PC-3 (cell line): ENCODE measurements at regions not wholly inside any gene's neighbourhood (a gene's known extent, or its start where the extent isn't known, plus 50 kb on each side); places are given as distances from the start of the nearest gene placed in this dataset.

ENCODE experiments used
- ATAC-seq: fragments of 200-7000 bp; cut with Tn5 transposase; 2 replicates; pipeline ENCODE4 v1.9.1; 2020; ENCODE audit warnings: mild to moderate bottlenecking, moderate library complexity
- BruUV-seq: library from RNA; stranded (reverse); fragments of 400-500 nt; replicated peaks from 2 replicates; lab custom pipeline; 2021; lab: Mats Ljungman, UMichigan
- CTCF ChIA-PET: fragments of 300-600 bp; sonication (Branson Sonifier 250); formaldehyde crosslinking; loops from one replicate; lab custom pipeline; 2022; ENCODE audit warnings: antibody characterized with exemption; lab: Charles Lee
- POLR2A ChIA-PET: fragments of 300-600 bp; sonication (Branson Sonifier 250); formaldehyde crosslinking; loops from one replicate; lab custom pipeline; 2022; ENCODE audit warnings: antibody characterized with exemption; ENCODE audit not compliant: unreplicated experiment; lab: Charles Lee
- DNase-seq: peaks from one replicate; pipeline ENCODE4 v3.0.0-alpha.2; 2015
- H2AFZ ChIP-seq: fragments of 300-600 bp; sonication (generic); 2 replicates; pipeline ENCODE4 v1.6.0; 2016; ENCODE audit warnings: antibody characterized with exemption, low read length
- H3F3A ChIP-seq: fragments of 300-600 bp; sonication (generic); one replicate; pipeline ENCODE4 v1.6.0; 2017; ENCODE audit warnings: antibody characterized with exemption, low read length, control low read depth, mild to moderate bottlenecking; ENCODE audit not compliant: unreplicated experiment
- H3K27ac ChIP-seq: fragments of 300-600 bp; sonication (generic); 2 replicates; pipeline ENCODE4 v1.5.1; 2016; ENCODE audit warnings: mild to moderate bottlenecking, low read length
- H3K27me3 ChIP-seq: fragments of 300-600 bp; sonication (generic); 2 replicates; pipeline ENCODE4 v1.6.1; 2016; ENCODE audit warnings: low read length, mixed read lengths
- H3K36me3 ChIP-seq: fragments of 300-600 bp; sonication (generic); 2 replicates; pipeline ENCODE4 v1.6.1; 2016; ENCODE audit warnings: low read depth, mixed run types, low read length, mixed read lengths
- H3K4me1 ChIP-seq: fragments of 300-600 bp; sonication (generic); 2 replicates; pipeline ENCODE4 v1.5.1; 2016; ENCODE audit warnings: low read length; ENCODE audit not compliant: insufficient read depth
- H3K4me2 ChIP-seq: fragments of 300-600 bp; sonication (generic); 2 replicates; pipeline ENCODE4 v1.6.0; 2016; ENCODE audit warnings: low read length
- H3K4me3 ChIP-seq: fragments of 300-600 bp; sonication (generic); 2 replicates; pipeline ENCODE4 v1.5.1; 2016; ENCODE audit warnings: mild to moderate bottlenecking, low read length, mixed read lengths
- H3K79me2 ChIP-seq: fragments of 300-600 bp; sonication (generic); 2 replicates; pipeline ENCODE4 v1.6.1; 2017; ENCODE audit warnings: low read length, mixed read lengths
- H3K9ac ChIP-seq: fragments of 300-600 bp; sonication (generic); 2 replicates; pipeline ENCODE4 v1.6.0; 2016; ENCODE audit warnings: mild to moderate bottlenecking, low read length
- H3K9me2 ChIP-seq: fragments of 300-600 bp; sonication (generic); replicated peaks from 2 replicates; pipeline ENCODE4 v1.6.1; 2016; ENCODE audit warnings: mixed run types, low read length, mixed read lengths
- H3K9me3 ChIP-seq: fragments of 300-600 bp; sonication (generic); 2 replicates; pipeline ENCODE4 v1.6.1; 2016; ENCODE audit warnings: low read length, mixed read lengths
- H4K20me1 ChIP-seq: fragments of 300-600 bp; sonication (generic); 2 replicates; pipeline ENCODE4 v1.6.1; 2016; ENCODE audit warnings: low read length, mixed read lengths
- CTCF ChIP-seq: fragments of 300-600 bp; sonication (generic); conservative IDR thresholded peaks from 2 replicates; pipeline ENCODE4 v1.5.1; 2017; ENCODE audit warnings: antibody characterized with exemption, low read depth, mild to moderate bottlenecking, low read length
- EZH2 ChIP-seq: fragments of 300-600 bp; sonication (generic); IDR thresholded peaks from one replicate; pipeline ENCODE4 v1.6.1; 2017; ENCODE audit warnings: antibody characterized with exemption, mild to moderate bottlenecking, low read length; ENCODE audit not compliant: unreplicated experiment
- EZH2phosphoT487 ChIP-seq: fragments of 300-600 bp; sonication (generic); IDR thresholded peaks from 2 replicates; pipeline ENCODE4 v1.6.1; 2018; ENCODE audit warnings: mild to moderate bottlenecking, antibody characterized with exemption, low read length, borderline replicate concordance
- intact Hi-C: fragments of 100-400 bp; cut with micrococcal nuclease; formaldehyde crosslinking; loops from 2 replicates; pipeline ENCODE4 v1.9.0; 2023

DNA sequence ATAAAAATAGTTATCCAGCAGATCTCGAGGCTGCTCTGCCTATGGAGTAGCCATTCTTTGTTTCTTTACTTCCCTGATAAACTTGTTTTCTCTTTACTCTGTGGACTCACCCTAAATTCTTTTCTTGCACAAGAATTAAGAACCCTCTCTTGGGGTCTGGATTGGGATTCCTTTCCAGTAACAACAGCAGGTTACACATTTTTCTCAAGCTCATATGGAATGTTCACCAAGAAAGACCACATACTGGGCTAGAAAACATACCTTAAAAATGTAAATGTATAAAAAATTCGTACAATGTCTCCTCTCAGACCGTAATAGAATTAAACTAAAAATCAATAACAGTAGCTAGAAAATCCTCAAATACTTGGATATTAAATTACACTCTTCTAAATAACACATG is 299.2 kb downstream of the CNTN3 start:
- no peak for DNase-seq
- no peaks in the 10 kb centered on the region for H3K36me3 ChIP-seq
- no peaks in the 10 kb centered on the region for H3K27me3 ChIP-seq
- no peaks in the 10 kb centered on the region for H3K79me2 ChIP-seq
- peaks cover 32% of the 10 kb centered on the region for H3K9me3 ChIP-seq
- H3K9ac ChIP-seq = no peak overlapping the region
- no TSS peak for BruUV-seq
- no peaks in the 10 kb centered on the region for H3K9me2 ChIP-seq
- no peaks in the 10 kb centered on the region for H3F3A ChIP-seq
- no peak overlapping the region for H3K4me3 ChIP-seq
- intact Hi-C loops = no loop called here
- ChIA-PET POLR2A (no interaction called here), CTCF (interaction anchor here (0.7 kb wide), 1 partner anchor 940 kb away, joined by 3 read pairs; no protein-coding TSS in a partner anchor)
- H4K20me1 ChIP-seq = no peaks in the 10 kb centered on the region
- H3K27ac ChIP-seq = no peak overlapping the region
- no peak for TF ChIP-seq EZH2phosphoT487
- TF ChIP-seq EZH2 = no peak
- no peak for TF ChIP-seq CTCF
- H3K4me2 ChIP-seq = no peak overlapping the region
- no peaks in the 10 kb centered on the region for H3K4me1 ChIP-seq
- H2AFZ ChIP-seq = no peak overlapping the region
- ATAC-seq = no peak

DNA sequence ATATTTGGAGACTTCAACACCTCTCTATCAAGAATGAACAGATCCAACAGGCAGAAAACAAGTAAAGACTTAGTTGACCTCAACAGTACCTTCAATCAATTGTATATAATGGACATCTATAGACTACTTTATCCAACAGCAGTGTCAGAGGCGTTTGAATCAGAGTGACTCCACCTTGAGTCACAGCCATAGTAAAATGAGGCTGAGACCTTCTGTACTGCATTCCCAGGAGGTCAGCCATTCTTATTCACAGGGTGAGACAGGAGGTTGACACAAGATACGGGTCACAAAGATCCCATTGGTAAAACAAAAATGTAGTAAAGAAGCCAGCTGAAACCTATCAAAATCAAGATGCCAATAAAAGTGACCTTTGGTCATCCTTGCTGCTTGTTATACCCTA is 299.8 kb downstream of the CNTN3 start:
- Histone ChIP-seq H3K4me1 (no peaks in the 10 kb centered on the region), H3K4me2 (no peak overlapping the region), H3F3A (no peaks in the 10 kb centered on the region), H3K36me3 (no peaks in the 10 kb centered on the region), H3K27me3 (no peaks in the 10 kb centered on the region), H3K4me3 (no peak overlapping the region), H4K20me1 (no peaks in the 10 kb centered on the region), H3K79me2 (no peaks in the 10 kb centered on the region), H2AFZ (no peak overlapping the region), H3K9me3 (peaks cover 32% of the 10 kb centered on the region), H3K27ac (no peak overlapping the region), H3K9ac (no peak overlapping the region), H3K9me2 (no peaks in the 10 kb centered on the region)
- DNase-seq (no peak), ATAC-seq (no peak)
- intact Hi-C loops = no loop called here
- no peak for TF ChIP-seq EZH2
- CTCF ChIA-PET = no interaction called here
- BruUV-seq = no TSS peak
- POLR2A ChIA-PET = no interaction called here

DNA sequence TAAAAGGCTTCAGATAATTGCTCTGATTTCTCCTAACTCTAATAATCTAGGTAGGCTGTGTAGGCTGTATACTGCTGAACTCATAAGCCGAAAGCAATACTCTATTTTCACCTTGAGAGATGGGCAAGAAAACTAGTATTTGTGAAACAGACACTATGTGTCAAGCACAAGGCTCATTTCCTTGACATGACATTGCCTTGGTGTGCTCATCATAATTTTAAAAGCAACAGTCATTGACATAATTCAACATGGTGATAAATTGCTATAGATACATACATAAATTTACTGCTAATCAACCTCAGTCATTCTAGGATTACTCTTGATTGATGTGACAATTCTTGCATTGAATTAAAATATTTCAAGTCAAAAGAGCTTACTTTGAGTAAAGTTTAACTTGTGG is 304.7 kb downstream of the CNTN3 start:
- no TSS peak for BruUV-seq
- no peaks in the 10 kb centered on the region for H4K20me1 ChIP-seq
- no peaks in the 10 kb centered on the region for H3F3A ChIP-seq
- no peaks in the 10 kb centered on the region for H3K9me2 ChIP-seq
- H2AFZ ChIP-seq = no peak overlapping the region
- H3K27ac ChIP-seq = no peak overlapping the region
- no peaks in the 10 kb centered on the region for H3K27me3 ChIP-seq
- no peaks in the 10 kb centered on the region for H3K79me2 ChIP-seq
- H3K4me1 ChIP-seq = no peaks in the 10 kb centered on the region
- H3K4me2 ChIP-seq = no peak overlapping the region
- ChIA-PET POLR2A (no interaction called here), CTCF (no interaction called here)
- DNase-seq (no peak), ATAC-seq (no peak)
- H3K9ac ChIP-seq = no peak overlapping the region
- peaks cover 55% of the 10 kb centered on the region for H3K9me3 ChIP-seq
- H3K4me3 ChIP-seq = no peak overlapping the region
- TF ChIP-seq CTCF (no peak), EZH2 (no peak), EZH2phosphoT487 (no peak)
- no peaks in the 10 kb centered on the region for H3K36me3 ChIP-seq
- intact Hi-C loops = no loop called here
